HEK293 (cell line): ENCODE measurements at regions not wholly inside any gene's neighbourhood (a gene's known extent, or its start where the extent isn't known, plus 50 kb on each side); places are given as distances from the start of the nearest gene placed in this dataset.

Experiments
- ZNF558 ChIP-seq: fragments of 450-650 bp; formaldehyde crosslinking; IDR thresholded peaks from 2 replicates; pipeline ENCODE4 v1.5.1; 2016; ENCODE audit warnings: missing biosample characterization, missing genetic modification characterization
- ZNF670 ChIP-seq: fragments of 450-650 bp; formaldehyde crosslinking; IDR thresholded peaks from 2 replicates; pipeline ENCODE4 v1.5.1; 2016; ENCODE audit warnings: missing biosample characterization, missing genetic modification characterization, low read depth
- ZNF785 ChIP-seq: fragments of 450-650 bp; formaldehyde crosslinking; IDR thresholded peaks from 2 replicates; pipeline ENCODE4 v1.5.1; 2016; ENCODE audit warnings: missing biosample characterization, missing genetic modification characterization
- TF ChIP-seq, protein P1 (sequence below): fragments of 450-650 bp; formaldehyde crosslinking; IDR thresholded peaks from 2 replicates; pipeline ENCODE4 v1.5.1; 2016; ENCODE audit warnings: missing biosample characterization, missing genetic modification characterization, low read depth
- TF ChIP-seq, protein P2 (sequence below): fragments of 450-650 bp; formaldehyde crosslinking; IDR thresholded peaks from 2 replicates; pipeline ENCODE4 v1.5.1; 2016; ENCODE audit warnings: missing biosample characterization, missing genetic modification characterization
- TF ChIP-seq, protein P3 (sequence below): fragments of 450-650 bp; formaldehyde crosslinking; IDR thresholded peaks from 2 replicates; pipeline ENCODE4 v1.5.1; 2016; ENCODE audit warnings: missing biosample characterization, missing genetic modification characterization, low read depth
- TF ChIP-seq, protein P4 (sequence below): fragments of 450-650 bp; formaldehyde crosslinking; IDR thresholded peaks from 2 replicates; pipeline ENCODE4 v1.5.1; 2016; ENCODE audit warnings: missing biosample characterization, missing genetic modification characterization

DNA sequence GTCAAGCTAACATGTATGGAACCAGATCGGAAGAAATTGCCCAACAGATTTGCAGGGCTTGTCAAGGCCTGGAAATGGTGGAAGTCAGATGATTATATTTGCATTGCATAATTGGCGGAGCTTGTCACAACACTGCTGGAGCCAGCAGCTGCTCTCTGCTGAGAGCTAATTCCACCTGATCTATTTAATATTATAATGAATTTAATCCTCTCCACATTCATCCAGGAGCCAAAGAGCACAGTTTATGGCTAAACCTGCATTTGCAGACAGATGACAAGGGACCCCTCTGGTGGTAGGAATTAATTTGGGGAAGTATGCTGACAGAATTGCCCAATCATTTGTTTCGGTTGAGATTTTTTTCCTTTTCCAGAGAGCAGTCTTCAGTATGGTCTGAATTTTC, 730.2 kb downstream of the TUSC7 start:
- TF ChIP-seq, protein P1, sequence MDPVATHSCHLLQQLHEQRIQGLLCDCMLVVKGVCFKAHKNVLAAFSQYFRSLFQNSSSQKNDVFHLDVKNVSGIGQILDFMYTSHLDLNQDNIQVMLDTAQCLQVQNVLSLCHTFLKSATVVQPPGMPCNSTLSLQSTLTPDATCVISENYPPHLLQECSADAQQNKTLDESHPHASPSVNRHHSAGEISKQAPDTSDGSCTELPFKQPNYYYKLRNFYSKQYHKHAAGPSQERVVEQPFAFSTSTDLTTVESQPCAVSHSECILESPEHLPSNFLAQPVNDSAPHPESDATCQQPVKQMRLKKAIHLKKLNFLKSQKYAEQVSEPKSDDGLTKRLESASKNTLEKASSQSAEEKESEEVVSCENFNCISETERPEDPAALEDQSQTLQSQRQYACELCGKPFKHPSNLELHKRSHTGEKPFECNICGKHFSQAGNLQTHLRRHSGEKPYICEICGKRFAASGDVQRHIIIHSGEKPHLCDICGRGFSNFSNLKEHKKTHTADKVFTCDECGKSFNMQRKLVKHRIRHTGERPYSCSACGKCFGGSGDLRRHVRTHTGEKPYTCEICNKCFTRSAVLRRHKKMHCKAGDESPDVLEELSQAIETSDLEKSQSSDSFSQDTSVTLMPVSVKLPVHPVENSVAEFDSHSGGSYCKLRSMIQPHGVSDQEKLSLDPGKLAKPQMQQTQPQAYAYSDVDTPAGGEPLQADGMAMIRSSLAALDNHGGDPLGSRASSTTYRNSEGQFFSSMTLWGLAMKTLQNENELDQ (tag by site-specific recombination), result no peak
- TF ChIP-seq, protein P2, sequence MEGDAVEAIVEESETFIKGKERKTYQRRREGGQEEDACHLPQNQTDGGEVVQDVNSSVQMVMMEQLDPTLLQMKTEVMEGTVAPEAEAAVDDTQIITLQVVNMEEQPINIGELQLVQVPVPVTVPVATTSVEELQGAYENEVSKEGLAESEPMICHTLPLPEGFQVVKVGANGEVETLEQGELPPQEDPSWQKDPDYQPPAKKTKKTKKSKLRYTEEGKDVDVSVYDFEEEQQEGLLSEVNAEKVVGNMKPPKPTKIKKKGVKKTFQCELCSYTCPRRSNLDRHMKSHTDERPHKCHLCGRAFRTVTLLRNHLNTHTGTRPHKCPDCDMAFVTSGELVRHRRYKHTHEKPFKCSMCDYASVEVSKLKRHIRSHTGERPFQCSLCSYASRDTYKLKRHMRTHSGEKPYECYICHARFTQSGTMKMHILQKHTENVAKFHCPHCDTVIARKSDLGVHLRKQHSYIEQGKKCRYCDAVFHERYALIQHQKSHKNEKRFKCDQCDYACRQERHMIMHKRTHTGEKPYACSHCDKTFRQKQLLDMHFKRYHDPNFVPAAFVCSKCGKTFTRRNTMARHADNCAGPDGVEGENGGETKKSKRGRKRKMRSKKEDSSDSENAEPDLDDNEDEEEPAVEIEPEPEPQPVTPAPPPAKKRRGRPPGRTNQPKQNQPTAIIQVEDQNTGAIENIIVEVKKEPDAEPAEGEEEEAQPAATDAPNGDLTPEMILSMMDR (tag by site-specific recombination), result no peak
- TF ChIP-seq ZNF670, result no peak
- TF ChIP-seq, protein P3, sequence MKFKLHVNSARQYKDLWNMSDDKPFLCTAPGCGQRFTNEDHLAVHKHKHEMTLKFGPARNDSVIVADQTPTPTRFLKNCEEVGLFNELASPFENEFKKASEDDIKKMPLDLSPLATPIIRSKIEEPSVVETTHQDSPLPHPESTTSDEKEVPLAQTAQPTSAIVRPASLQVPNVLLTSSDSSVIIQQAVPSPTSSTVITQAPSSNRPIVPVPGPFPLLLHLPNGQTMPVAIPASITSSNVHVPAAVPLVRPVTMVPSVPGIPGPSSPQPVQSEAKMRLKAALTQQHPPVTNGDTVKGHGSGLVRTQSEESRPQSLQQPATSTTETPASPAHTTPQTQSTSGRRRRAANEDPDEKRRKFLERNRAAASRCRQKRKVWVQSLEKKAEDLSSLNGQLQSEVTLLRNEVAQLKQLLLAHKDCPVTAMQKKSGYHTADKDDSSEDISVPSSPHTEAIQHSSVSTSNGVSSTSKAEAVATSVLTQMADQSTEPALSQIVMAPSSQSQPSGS (tag by site-specific recombination), result no peak
- TF ChIP-seq, protein P4, sequence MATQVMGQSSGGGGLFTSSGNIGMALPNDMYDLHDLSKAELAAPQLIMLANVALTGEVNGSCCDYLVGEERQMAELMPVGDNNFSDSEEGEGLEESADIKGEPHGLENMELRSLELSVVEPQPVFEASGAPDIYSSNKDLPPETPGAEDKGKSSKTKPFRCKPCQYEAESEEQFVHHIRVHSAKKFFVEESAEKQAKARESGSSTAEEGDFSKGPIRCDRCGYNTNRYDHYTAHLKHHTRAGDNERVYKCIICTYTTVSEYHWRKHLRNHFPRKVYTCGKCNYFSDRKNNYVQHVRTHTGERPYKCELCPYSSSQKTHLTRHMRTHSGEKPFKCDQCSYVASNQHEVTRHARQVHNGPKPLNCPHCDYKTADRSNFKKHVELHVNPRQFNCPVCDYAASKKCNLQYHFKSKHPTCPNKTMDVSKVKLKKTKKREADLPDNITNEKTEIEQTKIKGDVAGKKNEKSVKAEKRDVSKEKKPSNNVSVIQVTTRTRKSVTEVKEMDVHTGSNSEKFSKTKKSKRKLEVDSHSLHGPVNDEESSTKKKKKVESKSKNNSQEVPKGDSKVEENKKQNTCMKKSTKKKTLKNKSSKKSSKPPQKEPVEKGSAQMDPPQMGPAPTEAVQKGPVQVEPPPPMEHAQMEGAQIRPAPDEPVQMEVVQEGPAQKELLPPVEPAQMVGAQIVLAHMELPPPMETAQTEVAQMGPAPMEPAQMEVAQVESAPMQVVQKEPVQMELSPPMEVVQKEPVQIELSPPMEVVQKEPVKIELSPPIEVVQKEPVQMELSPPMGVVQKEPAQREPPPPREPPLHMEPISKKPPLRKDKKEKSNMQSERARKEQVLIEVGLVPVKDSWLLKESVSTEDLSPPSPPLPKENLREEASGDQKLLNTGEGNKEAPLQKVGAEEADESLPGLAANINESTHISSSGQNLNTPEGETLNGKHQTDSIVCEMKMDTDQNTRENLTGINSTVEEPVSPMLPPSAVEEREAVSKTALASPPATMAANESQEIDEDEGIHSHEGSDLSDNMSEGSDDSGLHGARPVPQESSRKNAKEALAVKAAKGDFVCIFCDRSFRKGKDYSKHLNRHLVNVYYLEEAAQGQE (tag by site-specific recombination), result no peak
- no peak for TF ChIP-seq ZNF558 (tag by site-specific recombination)
- TF ChIP-seq ZNF785 (tag by site-specific recombination), result no peak
